ENCODE measurements at regions not wholly inside any gene's neighbourhood (a gene's known extent, or its start where the extent isn't known, plus 50 kb on each side); places are given as distances from the start of the nearest gene placed in this dataset.

GRCh38 chr21:43354666-43355065, 72.3 kb downstream of the SIK1 start:
- TF ChIP-seq CTCF (conservative IDR thresholded peaks at IDR 0.05; ENCODE audit: low read depth, low read length): no peak
- no peak for TF ChIP-seq EZH2 (IDR thresholded peaks at IDR 0.05; ENCODE audit: low read length, unreplicated experiment)
